SK-N-SH (cell line): ENCODE measurements at regions not wholly inside any gene's neighbourhood (a gene's known extent, or its start where the extent isn't known, plus 50 kb on each side); places are given as distances from the start of the nearest gene placed in this dataset.

ENCODE experiments used
- CTCF ChIA-PET: fragments of 300-600, 350-600 bp; formaldehyde crosslinking; extraction: SDS; loops from one replicate; lab custom pipeline; 2021; lab: Yijun Ruan, JAX
- POLR2A ChIA-PET: fragments of 350-600 bp; sonication (Branson Sonifier 250); formaldehyde crosslinking; extraction: SDS; loops from one replicate; lab custom pipeline; 2020; ENCODE audit warnings: antibody characterized with exemption, inconsistent platforms; lab: Yijun Ruan, JAX
- DNase-seq: peaks from one replicate; pipeline ENCODE4 v3.0.0; 2012
- H2AFZ ChIP-seq: fragments of 200-600 bp; sonication (generic); 2 replicates; pipeline ENCODE4 v1.8.1; 2016; ENCODE audit warnings: antibody characterized with exemption, mild to moderate bottlenecking, low read depth
- H3F3A ChIP-seq: fragments of 200-600 bp; sonication (generic); replicated peaks from 2 replicates; pipeline ENCODE3; 2016; ENCODE audit warnings: antibody characterized with exemption, mild to moderate bottlenecking; ENCODE audit not compliant: insufficient read depth
- H3K27ac ChIP-seq, 2 experiments: fragments of 200-500 bp in 1 of 2; fragments of 200-600 bp in 1 of 2; sonication (Bioruptor generic) in 1 of 2; sonication (generic), shearing (Covaris generic) in 1 of 2; 2 replicates each; pipeline versions ENCODE4 v1.5.1 to v1.6.1; 2014 to 2016; ENCODE audit warnings: low read depth in 2 of 2, inconsistent platforms in 1 of 2, low read length in 1 of 2, mild to moderate bottlenecking in 1 of 2, mixed read lengths in 1 of 2
- H3K27me3 ChIP-seq: fragments of 200-600 bp; sonication (generic), shearing (Covaris generic); 2 replicates; pipeline ENCODE4 v1.6.1; 2016; ENCODE audit warnings: mixed run types; ENCODE audit not compliant: insufficient read depth
- H3K36me3 ChIP-seq, 2 experiments: fragments of 200-500 bp in 1 of 2; fragments of 200-600 bp in 1 of 2; sonication (Bioruptor generic) in 1 of 2; sonication (generic) in 1 of 2; replicated peaks in 1 of 2; 2 replicates each; pipeline versions ENCODE3 to v1.5.1; 2014 to 2016; ENCODE audit warnings: low read length in 1 of 2, mild to moderate bottlenecking in 1 of 2; ENCODE audit not compliant: insufficient read depth in 2 of 2, control insufficient read depth in 1 of 2
- H3K4me1 ChIP-seq, 2 experiments: fragments of 200-500 bp in 1 of 2; fragments of 200-600 bp in 1 of 2; sonication (Bioruptor generic) in 1 of 2; sonication (generic), shearing (Covaris generic) in 1 of 2; 2 replicates each; pipeline versions ENCODE4 v1.5.1 to v1.6.1; 2014 to 2016; ENCODE audit warnings: low read depth in 1 of 2, low read length in 1 of 2, mixed run types in 1 of 2; ENCODE audit not compliant: insufficient read depth in 2 of 2, control insufficient read depth in 1 of 2
- H3K4me2 ChIP-seq: fragments of 200-600 bp; sonication (generic), shearing (Covaris generic); 2 replicates; pipeline ENCODE4 v1.6.1; 2017; ENCODE audit warnings: mixed run types
- H3K4me3 ChIP-seq, 2 experiments: fragments of 200-500 bp in 1 of 2; fragments of 200-600 bp in 1 of 2; sonication (Bioruptor generic) in 1 of 2; sonication (generic), shearing (Covaris generic) in 1 of 2; 2 replicates each; pipeline versions ENCODE4 v1.5.1 to v1.8.1; 2014 to 2016; ENCODE audit warnings: low read depth in 2 of 2, inconsistent platforms in 1 of 2, low read length in 1 of 2, mild to moderate bottlenecking in 1 of 2, mixed read lengths in 1 of 2, moderate library complexity in 1 of 2
- H3K79me2 ChIP-seq: fragments of 200-600 bp; sonication (generic); 2 replicates; pipeline ENCODE4 v1.8.1; 2017; ENCODE audit warnings: mild to moderate bottlenecking; ENCODE audit not compliant: insufficient read depth
- H3K9ac ChIP-seq: fragments of 200-600 bp; sonication (generic); 2 replicates; pipeline ENCODE4 v1.6.1; 2017; ENCODE audit warnings: mixed run types
- H3K9me2 ChIP-seq: fragments of 200-600 bp; sonication (generic); 2 replicates; pipeline ENCODE4 v1.6.1; 2017; ENCODE audit warnings: mixed run types
- H3K9me3 ChIP-seq: fragments of 200-600 bp; sonication (generic); 2 replicates; pipeline ENCODE4 v1.6.1; 2017; ENCODE audit warnings: mixed run types, mild to moderate bottlenecking, moderate library complexity
- H4K20me1 ChIP-seq: fragments of 200-600 bp; sonication (generic); 2 replicates; pipeline ENCODE4 v1.6.1; 2017; ENCODE audit warnings: mild to moderate bottlenecking, mixed run types; ENCODE audit not compliant: insufficient read depth
- EP300 ChIP-seq, 2 experiments: IDR thresholded peaks; 2 replicates each; pipeline versions ENCODE4 v1.4.0 to v1.6.1; 2012; ENCODE audit warnings: borderline replicate concordance in 1 of 2, low read depth in 1 of 2, low read length in 1 of 2
- EZH2phosphoT487 ChIP-seq: fragments of 200-600 bp; sonication (generic); IDR thresholded peaks from 2 replicates; pipeline ENCODE4 v1.6.1; 2017; ENCODE audit warnings: low read depth, mixed run types, mild to moderate bottlenecking, antibody characterized with exemption, moderate library complexity, borderline replicate concordance
- FOXJ3 ChIP-seq: sonication (generic); formaldehyde crosslinking; IDR thresholded peaks from 2 replicates; pipeline ENCODE4 v1.5.1; 2020; ENCODE audit warnings: mild to moderate bottlenecking, missing genetic modification reagents
- JUND ChIP-seq: IDR thresholded peaks from 2 replicates; pipeline ENCODE4 v1.4.0; 2012
- MAX ChIP-seq: IDR thresholded peaks from 2 replicates; pipeline ENCODE4 v1.4.0; 2012; ENCODE audit warnings: low read depth
- RXRA ChIP-seq: IDR thresholded peaks from 2 replicates; pipeline ENCODE4 v1.4.0; 2012; ENCODE audit warnings: low read depth, mild to moderate bottlenecking, borderline replicate concordance
- TAF1 ChIP-seq: IDR thresholded peaks from 2 replicates; pipeline ENCODE4 v1.6.1; 2012; ENCODE audit warnings: low read depth, mild to moderate bottlenecking, low read length, moderate library complexity, borderline replicate concordance
- TCF12 ChIP-seq: IDR thresholded peaks from 2 replicates; pipeline ENCODE4 v1.4.0; 2012
- TEAD4 ChIP-seq: IDR thresholded peaks from 2 replicates; pipeline ENCODE4 v1.4.0; 2012; ENCODE audit warnings: mild to moderate bottlenecking, borderline replicate concordance; ENCODE audit not compliant: insufficient read depth
- WGBS: methylation state at CpG from one replicate; pipeline ENCODE4 v1.1.6; 2017; ENCODE audit warnings: low lambda C conversion rate; 5-methylcytosine and 5-hydroxymethylcytosine counted together
- TF ChIP-seq, protein P1 (sequence below): IDR thresholded peaks from 2 replicates; pipeline ENCODE4 v1.4.0; 2012; ENCODE audit warnings: low read depth, borderline replicate concordance
- TF ChIP-seq, protein P2 (sequence below): fragments of 200-600 bp; sonication (generic); IDR thresholded peaks from 2 replicates; pipeline ENCODE4 v1.6.1; 2017; ENCODE audit warnings: antibody characterized with exemption, mild to moderate bottlenecking, moderate library complexity

DNA sequence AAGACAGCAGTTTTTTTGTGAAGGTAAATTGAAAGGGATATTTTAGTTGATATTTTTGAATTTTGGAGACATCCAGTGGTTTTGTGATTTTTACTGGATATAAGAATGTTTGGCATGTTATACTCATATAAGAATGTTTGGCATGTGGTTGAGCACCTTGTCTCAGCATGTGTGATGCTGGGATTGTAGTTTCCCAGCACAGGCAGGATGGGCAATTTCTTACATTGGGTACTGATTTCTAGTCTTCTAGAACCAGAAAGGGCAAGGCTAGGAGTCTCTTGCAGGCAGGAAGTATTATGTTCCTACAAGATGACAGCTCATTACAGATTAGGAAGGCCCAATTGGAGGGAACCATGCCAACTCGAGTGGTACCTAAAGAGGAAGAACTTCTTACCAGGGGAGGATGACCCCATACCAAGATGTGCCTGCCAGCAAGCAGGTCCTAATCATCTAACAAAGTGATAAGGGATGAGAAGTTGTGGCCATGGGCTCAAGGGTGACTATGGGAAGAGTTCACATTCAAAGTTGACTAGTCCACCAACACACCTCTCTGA is 377.8 kb downstream of the UTRN start:
- Histone ChIP-seq H3K4me2 (no peak overlapping the region), H3F3A (no peaks in the 10 kb centered on the region), H3K4me3 (no peak overlapping the region), H2AFZ (no peak overlapping the region), H3K27me3 (no peaks in the 10 kb centered on the region), H3K79me2 (no peaks in the 10 kb centered on the region), H4K20me1 (no peaks in the 10 kb centered on the region), H3K27ac (no peak overlapping the region), H3K36me3 (no peaks in the 10 kb centered on the region), H3K9ac (no peak overlapping the region), H3K9me3 (no peaks in the 10 kb centered on the region), H3K4me1 (peaks cover 0 to 22% of the 10 kb centered on the region in 2 experiments; a peak in 3 of 4 replicates), H3K9me2 (no peaks in the 10 kb centered on the region)
- ChIA-PET CTCF (no interaction called here), POLR2A (no interaction called here)
- no peak for DNase-seq
- TF ChIP-seq TCF12, result no peak
- TF ChIP-seq FOXJ3 (CRISPR knock-in tag), result no peak
- TF ChIP-seq, protein P1, sequence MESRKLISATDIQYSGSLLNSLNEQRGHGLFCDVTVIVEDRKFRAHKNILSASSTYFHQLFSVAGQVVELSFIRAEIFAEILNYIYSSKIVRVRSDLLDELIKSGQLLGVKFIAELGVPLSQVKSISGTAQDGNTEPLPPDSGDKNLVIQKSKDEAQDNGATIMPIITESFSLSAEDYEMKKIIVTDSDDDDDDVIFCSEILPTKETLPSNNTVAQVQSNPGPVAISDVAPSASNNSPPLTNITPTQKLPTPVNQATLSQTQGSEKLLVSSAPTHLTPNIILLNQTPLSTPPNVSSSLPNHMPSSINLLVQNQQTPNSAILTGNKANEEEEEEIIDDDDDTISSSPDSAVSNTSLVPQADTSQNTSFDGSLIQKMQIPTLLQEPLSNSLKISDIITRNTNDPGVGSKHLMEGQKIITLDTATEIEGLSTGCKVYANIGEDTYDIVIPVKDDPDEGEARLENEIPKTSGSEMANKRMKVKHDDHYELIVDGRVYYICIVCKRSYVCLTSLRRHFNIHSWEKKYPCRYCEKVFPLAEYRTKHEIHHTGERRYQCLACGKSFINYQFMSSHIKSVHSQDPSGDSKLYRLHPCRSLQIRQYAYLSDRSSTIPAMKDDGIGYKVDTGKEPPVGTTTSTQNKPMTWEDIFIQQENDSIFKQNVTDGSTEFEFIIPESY, result no peak
- TF ChIP-seq JUND, result no peak
- TF ChIP-seq EZH2phosphoT487, result no peak
- TF ChIP-seq TAF1, result no peak
- 40% methylated on average over 1 of the region's 1 CpG for WGBS

GRCh38 chr6:144664281-144664680 is 379.1 kb downstream of the UTRN start:
- Histone ChIP-seq H3K9ac (no peak overlapping the region), H4K20me1 (no peaks in the 10 kb centered on the region), H3K9me2 (no peaks in the 10 kb centered on the region), H3K27ac (no peak overlapping the region), H3K36me3 (no peaks in the 10 kb centered on the region), H3K4me3 (no peak overlapping the region), H3K27me3 (no peaks in the 10 kb centered on the region), H3K4me1 (peaks cover 0 to 18% of the 10 kb centered on the region in 2 experiments; a peak in 2 of 4 replicates), H2AFZ (no peak overlapping the region), H3K4me2 (no peak overlapping the region), H3F3A (no peaks in the 10 kb centered on the region), H3K79me2 (no peaks in the 10 kb centered on the region), H3K9me3 (no peaks in the 10 kb centered on the region)
- ChIA-PET POLR2A (no interaction called here), CTCF (no interaction called here)
- whole genome bisulfite sequencing, result 48% methylated on average over 4 of the region's 4 CpGs
- no peak for DNase-seq
- no peak for TF ChIP-seq EP300 (IDR thresholded peaks at IDR 0.05; ENCODE audit: borderline replicate concordance in 1 of 2, low read depth in 1 of 2, low read length in 1 of 2)
- TF ChIP-seq RXRA, result no peak
- no peak for TF ChIP-seq MAX
- TF ChIP-seq, protein P2, sequence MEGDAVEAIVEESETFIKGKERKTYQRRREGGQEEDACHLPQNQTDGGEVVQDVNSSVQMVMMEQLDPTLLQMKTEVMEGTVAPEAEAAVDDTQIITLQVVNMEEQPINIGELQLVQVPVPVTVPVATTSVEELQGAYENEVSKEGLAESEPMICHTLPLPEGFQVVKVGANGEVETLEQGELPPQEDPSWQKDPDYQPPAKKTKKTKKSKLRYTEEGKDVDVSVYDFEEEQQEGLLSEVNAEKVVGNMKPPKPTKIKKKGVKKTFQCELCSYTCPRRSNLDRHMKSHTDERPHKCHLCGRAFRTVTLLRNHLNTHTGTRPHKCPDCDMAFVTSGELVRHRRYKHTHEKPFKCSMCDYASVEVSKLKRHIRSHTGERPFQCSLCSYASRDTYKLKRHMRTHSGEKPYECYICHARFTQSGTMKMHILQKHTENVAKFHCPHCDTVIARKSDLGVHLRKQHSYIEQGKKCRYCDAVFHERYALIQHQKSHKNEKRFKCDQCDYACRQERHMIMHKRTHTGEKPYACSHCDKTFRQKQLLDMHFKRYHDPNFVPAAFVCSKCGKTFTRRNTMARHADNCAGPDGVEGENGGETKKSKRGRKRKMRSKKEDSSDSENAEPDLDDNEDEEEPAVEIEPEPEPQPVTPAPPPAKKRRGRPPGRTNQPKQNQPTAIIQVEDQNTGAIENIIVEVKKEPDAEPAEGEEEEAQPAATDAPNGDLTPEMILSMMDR, result no peak
- TF ChIP-seq TEAD4, result no peak
